Cerebellar cortex (tissue), 1 donor: ENCODE measurements at regions not wholly inside any gene's neighbourhood (a gene's known extent, or its start where the extent isn't known, plus 50 kb on each side); places are given as distances from the start of the nearest gene placed in this dataset.
"Not testable (repeated sequence)": the region's sequence is repeated elsewhere in the genome, so short reads cannot be mapped to it uniquely, and the experiment has no call there.

Source experiments
- DNase-seq: peaks from one replicate; pipeline ENCODE4 v3.0.0-alpha.2; 2015; ENCODE audit warnings: low spot score

GRCh38 chr19:28731577-28731976 lies 481.4 kb downstream of the UQCRFS1 start:
- DNase-seq, result no peak

- no peak for DNase-seq
Observed at GRCh38 chr19:28730791-28731512, 482.0 kb downstream of the UQCRFS1 start.

GRCh38 chr19:28727480-28728159 lies 485.3 kb downstream of the UQCRFS1 start:
- no peak for DNase-seq

GRCh38 chr19:28726533-28727479 lies 486.1 kb downstream of the UQCRFS1 start:
- DNase-seq, result no peak

- DNase-seq, result no peak
Observed at GRCh38 chr19:28718909-28719308, 494.0 kb downstream of the UQCRFS1 start.

GRCh38 chr19:28715157-28715556 lies 497.8 kb downstream of the UQCRFS1 start:
- no peak for DNase-seq

GRCh38 chr19:28711411-28711810 lies 501.5 kb downstream of the UQCRFS1 start:
- DNase-seq, result no peak

GRCh38 chr19:28710278-28710677 lies 502.7 kb downstream of the UQCRFS1 start:
- DNase-seq, result peak; percentile 76

- no peak for DNase-seq
Observed at GRCh38 chr19:28706693-28707092, 506.3 kb downstream of the UQCRFS1 start.

- peak; percentile 17 for DNase-seq
Observed at GRCh38 chr19:28705008-28705407, 507.9 kb downstream of the UQCRFS1 start.

GRCh38 chr19:28703400-28703956 lies 509.5 kb downstream of the UQCRFS1 start:
- no peak for DNase-seq

- DNase-seq, result no peak
Observed at GRCh38 chr19:28701491-28701890, 511.5 kb downstream of the UQCRFS1 start.

GRCh38 chr19:28700176-28700575 lies 512.8 kb downstream of the UQCRFS1 start:
- no peak for DNase-seq

GRCh38 chr19:28697308-28697707 lies 515.6 kb downstream of the UQCRFS1 start:
- no peak for DNase-seq

- no peak for DNase-seq
Observed at GRCh38 chr19:28694812-28695211, 518.1 kb downstream of the UQCRFS1 start.

GRCh38 chr19:28691683-28692082 lies 521.3 kb downstream of the UQCRFS1 start:
- DNase-seq, result no peak

GRCh38 chr19:28689464-28689863 lies 523.5 kb downstream of the UQCRFS1 start:
- DNase-seq, result not testable (repeated sequence)

GRCh38 chr19:28687296-28687695 lies 525.7 kb downstream of the UQCRFS1 start:
- no peak for DNase-seq

- no peak for DNase-seq
Observed at GRCh38 chr19:28686756-28687155, 526.2 kb downstream of the UQCRFS1 start.

GRCh38 chr19:28685802-28686201 lies 527.1 kb downstream of the UQCRFS1 start:
- no peak for DNase-seq

GRCh38 chr19:28685077-28685476 lies 527.9 kb downstream of the UQCRFS1 start:
- not testable (repeated sequence) for DNase-seq

GRCh38 chr19:28680111-28680510 lies 532.8 kb downstream of the UQCRFS1 start:
- DNase-seq, result no peak
